ENCODE measurements at regions not wholly inside any gene's neighbourhood (a gene's known extent, or its start where the extent isn't known, plus 50 kb on each side); places are given as distances from the start of the nearest gene placed in this dataset.

DNA sequence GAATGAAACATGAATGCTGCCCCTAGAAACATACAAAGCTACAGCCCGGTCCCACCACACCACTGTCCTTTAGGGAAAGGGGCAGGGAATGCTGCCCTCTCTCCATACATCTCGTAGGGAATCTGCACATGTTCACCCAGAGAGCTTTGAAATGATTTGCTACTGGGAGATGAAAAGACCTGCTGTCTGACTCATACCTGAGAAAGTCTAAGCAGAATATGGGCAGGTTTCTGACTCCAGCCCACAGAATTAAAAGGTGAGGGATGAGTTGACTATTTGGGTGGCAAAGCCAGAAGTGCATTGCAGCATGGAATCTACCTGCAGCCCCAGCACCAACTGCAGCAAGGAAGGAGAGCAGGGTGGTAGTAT lies 297.9 kb downstream of the TLE1 start:
- no peak for DNase-seq (ENCODE audit: low read depth, low spot score)

DNA sequence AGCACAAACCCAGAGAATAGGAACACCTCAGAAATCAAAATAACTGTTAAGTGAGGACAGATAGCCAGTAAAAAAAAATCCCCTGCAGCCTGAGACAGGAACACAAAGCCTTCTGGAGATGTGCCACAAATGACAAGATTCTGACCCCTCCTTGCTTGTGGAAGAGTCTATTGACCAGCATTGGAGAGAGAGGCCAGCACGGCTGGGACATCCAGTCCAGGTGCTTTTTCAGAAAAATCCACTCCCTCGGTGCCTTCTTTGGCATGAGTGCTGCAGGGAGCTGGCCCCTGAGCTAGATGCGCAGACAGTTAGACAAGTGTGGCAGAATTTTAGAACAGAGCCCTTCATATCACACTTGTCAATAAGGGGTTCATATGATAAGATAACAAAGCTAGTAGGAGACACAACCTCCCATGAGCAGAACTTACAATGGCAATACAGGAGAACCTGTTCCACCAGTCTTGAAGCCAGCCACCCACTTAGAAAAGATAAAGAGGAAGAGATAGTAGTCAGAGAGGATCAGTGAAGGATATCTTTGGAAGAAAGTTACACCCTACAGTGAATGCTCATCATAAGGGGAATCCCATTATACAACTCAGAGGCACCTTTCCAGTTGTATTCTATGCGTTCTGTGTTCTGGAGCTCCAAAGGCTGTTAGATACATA lies 298.4 kb downstream of the TLE1 start:
- no peak for DNase-seq (ENCODE audit: low read depth, low spot score)

DNA sequence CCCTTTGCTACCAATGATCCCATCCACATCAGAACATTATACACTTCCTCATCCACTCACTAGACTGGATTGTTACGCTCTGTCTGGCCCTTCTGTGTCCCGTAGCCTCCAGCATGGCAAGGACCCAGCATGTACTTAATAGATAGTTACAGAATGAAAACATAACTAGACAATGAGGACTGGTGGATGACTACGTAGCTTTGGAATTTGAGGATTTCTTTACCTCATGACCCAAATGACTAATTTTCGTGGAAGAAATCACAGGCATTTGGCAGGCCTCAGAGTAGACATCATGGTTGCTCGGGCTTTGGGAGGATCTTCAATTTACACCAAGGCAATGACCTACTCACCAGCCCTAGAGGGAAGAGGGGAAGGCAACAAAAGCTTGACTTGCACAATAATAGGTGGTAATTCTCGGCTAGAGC lies 299.8 kb downstream of the TLE1 start:
- peak; percentile 49 for DNase-seq (ENCODE audit: low read depth, low spot score)

DNA sequence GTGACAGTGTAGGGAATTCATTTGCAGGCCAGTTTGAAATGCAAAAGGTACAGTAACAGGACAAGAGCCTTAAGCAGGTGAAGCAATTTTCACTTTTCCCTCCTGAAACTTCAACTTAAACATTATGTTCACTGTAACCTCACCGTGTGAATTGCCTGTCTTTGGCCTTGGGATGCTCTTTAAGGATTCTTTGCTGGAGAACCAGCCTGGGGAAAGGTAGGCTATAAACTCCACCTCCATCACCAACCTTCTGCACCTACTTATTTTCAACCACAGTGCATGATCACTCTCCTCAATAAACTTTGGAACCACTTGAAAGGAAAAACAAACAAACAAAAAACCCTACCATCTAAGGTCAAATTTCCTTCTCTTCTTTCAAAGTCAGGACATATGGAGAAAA lies 300.5 kb downstream of the TLE1 start:
- DNase-seq (ENCODE audit: low read depth, low spot score): no peak

DNA sequence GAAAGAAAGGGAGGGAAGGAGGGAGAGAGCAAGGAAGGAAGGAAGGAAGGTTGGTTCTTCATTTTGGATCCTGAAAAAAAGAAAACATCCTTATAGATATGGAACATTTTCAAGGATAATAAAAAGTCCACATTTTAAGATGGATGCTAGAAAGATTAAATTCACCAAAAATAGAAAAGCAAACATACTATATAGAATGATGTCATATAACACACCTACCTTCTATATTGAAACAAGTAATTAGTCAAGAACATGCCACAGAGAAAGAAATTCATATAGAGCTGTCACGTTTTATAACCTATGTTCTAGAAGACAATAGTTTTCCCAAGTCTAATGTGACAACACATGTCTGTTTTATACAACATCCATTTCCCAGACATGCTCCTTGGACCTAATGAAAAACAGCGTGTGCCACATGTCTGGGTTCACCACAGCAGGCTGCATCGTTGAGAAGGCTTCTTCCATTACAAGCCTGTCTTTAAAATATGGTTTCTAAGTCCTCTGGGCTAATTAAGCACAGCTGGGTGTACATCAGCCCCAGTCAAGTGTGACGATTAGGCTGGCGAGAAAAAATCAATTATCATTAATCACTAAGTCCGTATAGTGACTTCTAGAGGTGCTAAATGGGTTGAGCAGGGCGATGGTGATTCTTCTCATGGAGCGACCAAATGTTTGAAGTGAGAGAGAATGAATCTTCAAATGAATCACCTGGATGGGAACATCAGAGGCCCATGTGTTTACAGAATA lies 301.8 kb downstream of the TLE1 start:
- DNase-seq (ENCODE audit: low read depth, low spot score): no peak

DNA sequence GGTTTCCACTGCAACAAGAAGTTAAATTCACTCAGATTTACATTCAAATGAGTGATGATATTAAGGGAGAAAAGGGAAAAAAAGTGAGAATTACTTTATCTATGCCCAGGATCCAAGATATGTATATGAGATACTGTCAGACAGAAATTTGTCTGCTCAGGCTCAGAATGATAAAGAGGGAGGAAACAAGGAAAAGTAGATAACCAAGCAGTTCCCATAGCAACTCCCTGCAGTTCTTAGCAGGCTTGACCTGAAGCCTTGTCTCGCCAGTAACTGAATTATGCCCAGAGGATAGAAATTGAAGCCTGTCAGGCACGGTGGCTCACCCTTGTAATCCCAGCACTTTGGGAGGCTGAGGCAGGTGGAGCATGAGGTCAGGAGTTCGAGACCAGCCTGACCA lies 304.4 kb downstream of the TLE1 start:
- DNase-seq (ENCODE audit: low read depth, low spot score): no peak

DNA sequence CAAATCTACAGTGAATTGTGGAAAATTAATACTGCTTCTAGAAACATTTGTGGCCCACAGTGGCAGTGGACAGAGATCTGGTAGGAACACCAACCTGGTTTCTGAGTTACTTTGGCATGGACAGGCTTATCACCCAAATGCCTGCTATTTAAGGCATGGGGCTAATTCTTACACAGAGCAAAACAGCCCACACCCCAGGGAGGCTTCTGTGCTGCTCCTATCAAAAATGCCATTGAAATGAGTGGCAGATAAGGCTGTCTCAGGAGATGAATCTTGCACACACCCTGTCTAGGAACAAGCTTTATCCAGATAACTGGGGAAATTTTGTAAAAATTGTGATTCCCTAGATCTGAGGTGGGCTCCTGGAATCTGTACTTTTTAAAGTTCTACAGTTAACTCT lies 307.1 kb downstream of the TLE1 start:
- no peak for DNase-seq (ENCODE audit: low read depth, low spot score)

DNA sequence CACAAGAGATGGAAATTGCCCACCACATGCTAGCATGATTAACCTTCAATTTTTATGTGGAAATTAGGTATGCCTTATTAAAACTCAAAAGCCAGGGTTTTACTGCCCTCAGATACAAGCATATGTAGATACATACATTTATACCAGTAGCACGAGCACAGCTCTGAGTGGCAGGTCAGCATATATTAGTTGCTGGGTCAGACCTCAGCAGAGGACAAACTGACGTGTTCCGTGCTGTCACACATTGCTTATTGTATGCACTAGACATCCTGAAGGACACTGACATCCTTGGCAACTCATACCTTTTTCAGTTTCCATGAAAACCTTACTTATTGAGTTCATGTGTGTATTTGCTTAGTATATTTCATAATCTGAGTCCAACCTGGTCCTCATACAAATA lies 307.7 kb downstream of the TLE1 start:
- no peak for DNase-seq (ENCODE audit: low read depth, low spot score)

DNA sequence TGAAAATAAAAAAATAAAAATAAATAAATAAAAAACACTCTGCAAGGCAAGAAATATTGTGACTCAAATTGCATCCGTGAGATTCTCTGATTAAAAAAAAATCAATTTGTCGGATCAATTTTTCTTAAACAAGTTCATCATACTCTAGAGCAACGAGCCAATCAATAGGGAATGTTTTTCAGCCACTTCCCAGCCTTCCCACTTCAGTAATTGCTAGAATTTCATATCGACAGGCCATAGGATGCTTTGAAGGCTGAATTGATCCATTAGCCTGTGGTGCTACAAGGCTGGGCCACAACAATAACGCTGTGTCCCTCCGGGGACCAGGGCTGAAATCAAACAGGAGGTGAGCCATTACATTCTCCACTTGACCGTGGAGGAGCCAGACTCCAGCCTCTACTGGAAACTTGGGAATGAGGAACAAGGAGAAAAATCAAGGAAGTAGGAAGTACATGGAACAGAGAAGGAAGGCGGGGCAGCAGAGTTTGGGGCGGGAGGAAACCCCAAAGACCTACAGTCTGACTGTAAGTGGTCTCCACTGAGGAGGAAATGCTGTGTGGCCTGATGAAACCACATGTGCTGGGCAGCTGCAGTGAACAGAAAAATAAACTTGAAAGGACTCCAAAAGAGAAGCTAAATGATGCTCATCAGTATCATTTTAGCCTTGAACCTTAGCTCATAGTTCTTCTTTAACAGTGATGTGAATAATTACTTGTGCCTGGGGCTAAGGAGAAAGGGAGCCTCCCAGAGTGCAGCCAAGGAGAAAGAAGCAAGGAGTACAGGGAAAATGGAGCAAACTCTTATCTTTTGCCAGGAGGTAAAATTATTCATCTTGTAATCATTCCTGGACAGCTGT lies 308.6 kb downstream of the TLE1 start:
- DNase-seq (ENCODE audit: low read depth, low spot score): no peak

DNA sequence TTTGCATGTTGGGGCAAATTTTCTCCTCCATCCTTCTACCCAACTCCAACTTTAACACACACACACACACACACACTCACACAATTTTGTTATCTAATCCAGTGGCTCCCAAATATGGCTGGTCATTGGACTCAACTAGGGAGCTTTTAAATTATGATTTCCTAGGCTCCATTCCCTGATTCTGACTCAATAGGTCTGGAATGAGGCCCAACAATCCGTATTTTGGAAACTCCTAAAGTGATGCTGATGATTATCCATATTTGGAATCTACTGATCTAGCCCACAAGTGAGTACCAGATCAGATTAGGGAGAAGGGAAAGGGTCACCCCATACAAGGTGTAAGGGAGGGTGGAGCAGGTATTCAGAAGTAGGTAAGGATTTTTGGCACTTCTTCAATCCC lies 309.7 kb downstream of the TLE1 start:
- no peak for DNase-seq (ENCODE audit: low read depth, low spot score)

DNA sequence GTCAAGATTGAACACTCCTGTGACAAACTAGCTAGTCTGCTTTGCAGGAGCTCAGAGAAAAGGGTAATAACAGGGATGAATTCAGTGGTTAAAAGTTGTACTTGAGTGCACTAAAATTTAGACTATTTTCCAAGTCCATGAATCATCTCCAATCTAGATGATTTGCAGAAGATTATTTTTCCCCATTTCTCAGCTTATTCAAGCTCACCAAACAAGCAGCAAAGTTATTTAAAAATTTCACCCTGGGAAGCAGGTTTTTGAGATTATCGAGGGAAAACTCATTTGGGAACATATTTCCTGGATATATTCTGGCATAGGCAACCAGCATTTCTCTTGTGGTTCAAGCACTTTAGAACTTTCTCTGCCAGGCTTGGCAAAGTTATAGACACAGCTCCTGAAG lies 311.4 kb downstream of the TLE1 start:
- DNase-seq (ENCODE audit: low read depth, low spot score): no peak

DNA sequence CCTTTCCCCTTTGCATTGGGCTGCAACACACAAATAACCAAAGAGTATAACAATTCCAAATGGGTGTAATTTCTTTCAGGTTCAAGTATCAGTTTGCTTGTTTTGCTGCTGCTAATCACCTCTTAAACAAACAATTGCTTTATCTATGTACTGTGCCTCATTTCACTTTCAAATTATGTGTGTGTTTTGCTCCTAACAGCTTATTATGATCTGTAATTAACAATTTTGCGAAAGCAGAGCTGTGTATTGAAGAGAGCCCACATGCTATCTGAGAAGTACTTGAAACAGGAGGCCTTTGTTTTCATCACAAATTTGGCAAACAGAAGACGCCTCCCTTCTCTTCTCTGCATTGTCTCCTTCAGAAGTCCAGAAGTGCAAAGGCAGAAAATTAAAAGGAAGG lies 312.0 kb downstream of the TLE1 start:
- no peak for DNase-seq (ENCODE audit: low read depth, low spot score)

DNA sequence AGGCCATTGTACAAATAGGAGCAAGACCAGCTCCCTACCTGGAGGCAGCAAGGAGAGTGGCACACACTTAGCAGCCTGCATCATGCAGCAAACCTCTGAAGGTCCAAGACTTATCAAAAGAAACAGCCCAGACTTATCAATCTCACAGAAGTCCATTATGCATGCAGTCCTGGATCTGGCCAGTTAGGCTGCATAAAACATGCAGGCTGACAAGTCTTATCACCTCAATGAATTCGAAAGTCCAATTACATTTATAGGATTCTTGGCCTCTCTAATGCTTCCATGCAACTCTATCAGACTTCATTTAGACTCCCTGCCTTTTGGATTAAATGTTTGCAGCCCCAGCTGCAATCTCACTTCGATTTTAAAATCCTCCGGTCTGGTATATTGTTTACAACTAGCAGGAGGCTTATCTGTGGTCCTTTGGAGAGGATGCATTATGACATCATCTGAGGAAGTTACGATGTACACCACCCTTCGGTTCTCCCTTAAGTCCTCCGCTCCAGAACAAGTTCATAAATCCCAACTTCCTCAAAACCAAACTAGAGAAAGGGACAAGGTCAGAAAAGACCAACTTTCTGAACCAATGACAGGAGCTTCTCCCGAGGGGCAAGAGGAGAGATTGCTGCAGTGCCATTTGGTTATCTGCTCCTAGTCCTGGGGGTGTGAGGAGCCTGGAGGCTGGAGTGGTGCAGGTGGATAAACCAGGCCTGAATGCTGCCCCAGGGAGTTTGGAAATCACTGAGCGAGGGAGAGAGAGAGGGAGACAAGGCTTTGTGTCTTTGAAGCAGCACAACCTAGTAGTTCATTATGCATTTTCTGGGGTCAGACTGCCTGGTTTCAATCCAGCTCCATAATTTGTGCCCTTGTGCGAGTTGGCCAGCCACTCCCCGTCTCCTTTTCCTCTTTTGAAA lies 313.9 kb downstream of the TLE1 start:
- no peak for DNase-seq (ENCODE audit: low read depth, low spot score)

DNA sequence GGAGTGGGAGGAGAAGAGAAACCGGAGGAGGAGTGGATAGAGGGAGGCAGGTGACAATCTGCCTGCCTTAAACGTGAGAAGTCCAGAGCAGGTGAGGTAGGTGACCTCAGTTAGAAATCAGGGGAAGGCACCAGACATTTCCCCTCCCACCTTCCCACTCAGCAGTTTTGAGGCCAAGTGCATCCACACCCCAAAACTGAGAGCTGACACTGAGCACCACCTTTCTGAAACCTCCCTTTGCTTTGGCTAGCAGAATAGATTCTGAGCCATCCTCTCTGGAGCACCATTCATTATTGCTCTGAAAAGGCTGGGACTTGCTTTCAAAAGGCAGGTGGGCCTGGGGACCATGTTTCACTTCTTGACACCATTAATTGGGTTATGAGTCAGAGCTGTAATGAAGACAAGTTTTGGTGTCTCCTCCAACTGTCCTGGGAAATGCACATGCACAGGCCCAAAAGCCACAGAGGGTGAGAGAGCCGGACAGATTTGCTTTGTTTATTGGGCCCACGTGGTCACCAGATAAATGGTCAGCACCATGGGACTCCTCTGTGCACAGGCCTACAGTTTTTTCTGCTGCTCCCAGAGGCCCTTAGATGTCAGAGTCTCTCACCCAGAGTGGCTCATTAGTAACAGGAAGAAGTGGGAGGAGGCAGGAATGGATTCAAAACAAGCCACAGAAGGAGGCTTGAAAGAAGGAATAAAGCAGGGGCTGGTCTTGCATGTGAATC lies 314.7 kb downstream of the TLE1 start:
- DNase-seq (ENCODE audit: low read depth, low spot score): no peak

DNA sequence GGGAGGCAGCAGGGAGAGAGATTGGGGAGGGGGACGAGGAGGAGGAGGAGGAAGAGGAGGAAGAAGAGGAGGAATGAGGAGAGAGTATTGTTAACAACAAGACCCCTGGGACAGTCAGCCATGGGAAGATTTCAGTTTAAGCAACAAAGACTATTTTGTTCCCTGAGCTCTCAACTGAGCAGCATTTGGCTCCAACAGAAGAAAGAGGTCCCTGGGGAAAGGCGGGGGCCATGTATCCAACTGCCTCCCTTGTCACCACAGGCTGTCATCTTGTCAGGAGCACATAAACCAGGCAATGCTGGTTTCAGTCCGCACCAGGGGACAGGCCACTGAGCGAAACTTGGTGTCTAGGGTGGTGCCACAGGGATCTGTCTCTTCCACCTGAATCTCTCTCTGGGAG lies 316.1 kb downstream of the TLE1 start:
- no peak for DNase-seq (ENCODE audit: low read depth, low spot score)

DNA sequence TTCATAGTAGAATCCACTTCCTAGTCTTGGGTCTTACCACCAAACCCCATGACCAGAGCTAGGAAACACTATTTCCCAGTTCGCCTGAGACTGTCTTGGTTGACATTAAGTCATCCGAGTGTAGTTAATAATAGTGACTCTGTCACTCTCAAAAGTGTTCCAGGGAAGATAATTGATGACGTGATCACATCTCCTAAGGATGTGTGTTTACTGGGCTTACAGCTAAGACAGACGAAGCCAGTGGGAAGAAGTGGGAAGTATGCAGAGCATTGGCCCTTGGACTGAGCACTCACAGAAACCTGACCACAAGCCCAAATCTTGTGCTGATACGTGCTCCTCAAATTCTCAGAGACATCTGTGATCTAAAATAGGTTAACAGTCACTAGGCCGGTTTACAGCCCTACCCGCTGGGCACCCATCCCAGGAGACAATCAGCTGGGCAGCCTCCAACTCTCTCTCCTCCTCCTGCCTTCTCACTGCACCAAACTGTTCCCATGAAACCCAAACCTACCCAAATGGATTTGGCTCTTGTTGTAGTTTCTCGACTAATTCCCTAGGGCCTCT lies 316.6 kb downstream of the TLE1 start:
- DNase-seq (ENCODE audit: low read depth, low spot score): no peak

DNA sequence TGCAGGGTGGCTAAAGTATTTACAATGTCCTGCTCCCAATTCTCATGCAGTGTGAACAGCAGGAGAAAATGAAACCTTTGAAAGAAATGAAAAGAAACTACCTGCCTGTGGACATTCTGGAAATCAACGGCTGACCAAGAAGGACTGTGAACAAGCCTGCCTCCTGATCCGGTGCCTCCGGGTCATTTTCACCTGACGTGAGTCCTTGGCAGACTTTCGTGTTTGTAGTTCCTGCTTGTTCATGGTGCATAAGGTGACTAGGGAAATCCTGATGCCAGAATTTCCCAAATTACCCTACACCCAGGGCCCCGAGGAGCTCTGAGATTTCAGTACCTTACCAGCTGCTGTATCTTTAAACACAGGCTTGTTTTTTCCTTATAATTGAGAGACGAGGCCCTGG lies 317.5 kb downstream of the TLE1 start:
- no peak for DNase-seq (ENCODE audit: low read depth, low spot score)

DNA sequence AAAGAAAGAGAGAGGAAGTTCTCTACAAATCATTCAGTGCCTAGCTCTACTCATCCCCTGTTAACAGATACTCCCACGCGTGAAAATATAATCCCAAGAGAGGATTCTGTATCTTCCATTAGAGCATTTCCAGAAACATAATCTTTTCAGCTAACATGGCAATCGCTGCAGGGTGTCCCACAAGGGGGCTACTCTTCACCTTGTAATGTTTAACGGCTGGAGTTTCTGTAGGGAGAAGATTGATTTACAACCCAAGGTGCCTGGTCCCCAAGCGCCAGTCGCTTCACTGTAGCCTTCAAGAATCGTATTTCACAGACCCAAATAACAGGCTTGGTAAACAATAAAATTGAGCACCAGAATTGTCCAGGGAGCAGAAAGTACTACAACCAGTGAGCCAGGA lies 318.7 kb downstream of the TLE1 start:
- no peak for DNase-seq (ENCODE audit: low read depth, low spot score)

DNA sequence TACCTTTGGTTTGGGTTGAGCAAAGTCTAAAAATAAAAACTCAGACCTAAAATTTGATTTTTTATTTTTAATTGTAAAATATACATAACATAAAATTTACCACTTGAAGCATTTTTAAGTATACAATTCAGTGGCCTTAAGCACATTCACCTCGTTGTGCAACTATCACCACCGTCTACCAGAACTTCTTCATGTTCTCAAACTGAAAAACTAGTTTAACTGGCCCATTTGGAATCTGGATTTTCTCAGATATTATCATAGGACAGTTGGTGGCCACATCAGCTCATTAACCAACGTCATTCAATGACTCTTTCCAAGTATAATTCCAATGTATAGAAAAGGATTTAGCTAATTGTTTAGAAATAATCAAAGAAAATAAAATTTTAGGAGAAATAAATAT lies 319.3 kb downstream of the TLE1 start:
- no peak for DNase-seq (ENCODE audit: low read depth, low spot score)

DNA sequence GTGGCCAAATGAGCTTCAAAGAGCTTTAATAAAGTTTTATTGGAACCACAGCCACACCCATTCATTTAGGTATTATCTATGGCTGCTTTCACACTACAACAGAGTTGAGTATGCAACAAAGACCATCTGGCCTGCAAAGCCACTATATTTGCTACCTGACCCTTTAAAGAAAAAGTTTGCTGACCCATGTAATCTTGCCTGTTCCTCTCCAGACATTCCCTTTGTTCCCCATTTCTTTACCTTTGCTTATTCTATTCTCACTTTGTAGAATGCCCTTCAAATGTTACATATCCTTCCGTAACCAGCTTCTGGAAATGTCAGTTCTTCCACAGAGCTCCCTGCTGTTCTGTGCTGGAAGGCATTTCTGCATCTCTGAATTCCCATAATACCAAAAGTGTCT lies 320.2 kb downstream of the TLE1 start:
- no peak for DNase-seq (ENCODE audit: low read depth, low spot score)

Measured in smooth muscle cell of the brain vasculature (primary cell).